Lung (tissue), 11 donors: ENCODE measurements at regions not wholly inside any gene's neighbourhood (a gene's known extent, or its start where the extent isn't known, plus 50 kb on each side); places are given as distances from the start of the nearest gene placed in this dataset.

Experiments
- ATAC-seq: fragments of 200-7000 bp; cut with Tn5 transposase; one replicate; pipeline ENCODE4 v1.9.1; 2020; ENCODE audit warnings: moderate number of reproducible peaks; ENCODE audit not compliant: insufficient read depth, low FRiP score
- DNase-seq, 3 donors: peaks; one replicate each; pipeline ENCODE4 v3.0.0-alpha.2; 2013 to 2017
- H3K27ac ChIP-seq, 2 donors: one replicate each; pipeline ENCODE4 v1.5.1; 2013; ENCODE audit warnings: mild to moderate bottlenecking in 2 of 2, moderate library complexity in 2 of 2, control low read depth in 1 of 2, inconsistent platforms in 1 of 2, low read depth in 1 of 2, low read length in 1 of 2
- H3K27me3 ChIP-seq, 3 donors: one replicate each; pipeline ENCODE4 v1.5.1; 2013; ENCODE audit warnings: low read length in 2 of 3; ENCODE audit not compliant: control insufficient read depth in 3 of 3, insufficient read depth in 3 of 3
- H3K36me3 ChIP-seq, 4 donors: one replicate each; pipeline ENCODE4 v1.5.1; 2013; ENCODE audit warnings: low read length in 4 of 4, mild to moderate bottlenecking in 1 of 4, moderate library complexity in 1 of 4; ENCODE audit not compliant: control insufficient read depth in 4 of 4, insufficient read depth in 4 of 4
- H3K4me1 ChIP-seq, 5 donors: one replicate each; pipeline ENCODE4 v1.5.1; 2013; ENCODE audit warnings: low read length in 5 of 5, mild to moderate bottlenecking in 2 of 5, moderate library complexity in 1 of 5; ENCODE audit not compliant: control insufficient read depth in 5 of 5, insufficient read depth in 5 of 5
- H3K4me3 ChIP-seq: one replicate; pipeline ENCODE4 v1.5.1; 2013; ENCODE audit warnings: mild to moderate bottlenecking, control low read depth, moderate library complexity
- H3K9ac ChIP-seq, 2 donors: one replicate each; pipeline ENCODE4 v1.5.1; 2013; ENCODE audit warnings: low read length in 2 of 2, control low read depth in 1 of 2; ENCODE audit not compliant: insufficient read depth in 1 of 2
- H3K9me3 ChIP-seq, 4 donors: one replicate each; pipeline ENCODE4 v1.5.1; 2013; ENCODE audit warnings: low read length in 3 of 4, mild to moderate bottlenecking in 1 of 4, moderate library complexity in 1 of 4; ENCODE audit not compliant: control insufficient read depth in 4 of 4, insufficient read depth in 3 of 4
- CTCF ChIP-seq: IDR thresholded peaks from 2 replicates; pipeline ENCODE4 v1.5.1; 2012; ENCODE audit warnings: mild to moderate bottlenecking; ENCODE audit errors: control extremely low read depth, extremely low read depth
- WGBS, 2 donors: extraction: QIAGEN DNeasy Blood & Tissue Kit; methylation state at CpG; one replicate each; pipeline ENCODE4 v1.1.7; 2013; 5-methylcytosine and 5-hydroxymethylcytosine counted together
- donor health status: control.
- donor health status: control.
- donor health status: Bipolar disorder and iron deficiency.
- donor health status: healthy.
- donor health status: DM: yes; HTN: yes; CAD: no.

- no peak overlapping the region for H3K9ac ChIP-seq
- 67 to 73% methylated on average over 1 of the region's 1 CpG for WGBS, 2 donors
- H3K36me3 ChIP-seq = no peaks in the 10 kb centered on the region
- no peaks in the 10 kb centered on the region for H3K27me3 ChIP-seq
- peaks cover 0 to 8% (median 0%) of the 10 kb centered on the region in 4 donors for H3K9me3 ChIP-seq
- peak in 2 of 3 donors; percentile 66 to 70 for DNase-seq
- H3K4me1 ChIP-seq = peaks cover 0 to 37% (median 5%) of the 10 kb centered on the region in 5 donors
- no peak overlapping the region for H3K4me3 ChIP-seq
- no peak overlapping the region for H3K27ac ChIP-seq
- no peak for TF ChIP-seq CTCF
- ATAC-seq = no peak
Measured at GRCh38 chr3:76820481-76820880, 219.4 kb upstream of the ROBO2 start.

GRCh38 chr3:76824658-76825240, 215.2 kb upstream of the ROBO2 start:
- H3K36me3 ChIP-seq = no peaks in the 10 kb centered on the region
- H3K27me3 ChIP-seq = no peaks in the 10 kb centered on the region
- ATAC-seq = no peak
- peaks cover 0 to 53% (median 5%) of the 10 kb centered on the region in 5 donors for H3K4me1 ChIP-seq
- no peak for TF ChIP-seq CTCF
- H3K9me3 ChIP-seq = no peaks in the 10 kb centered on the region
- no peak overlapping the region for H3K9ac ChIP-seq
- no peak for DNase-seq
- 66 to 67% methylated on average over 6 of the region's 6 CpGs for WGBS, 2 donors
- no peak overlapping the region for H3K27ac ChIP-seq
- no peak overlapping the region for H3K4me3 ChIP-seq

- TF ChIP-seq CTCF = no peak
- Histone ChIP-seq H3K27ac (no peak overlapping the region), H3K9me3 (no peaks in the 10 kb centered on the region), H3K4me3 (no peak overlapping the region), H3K36me3 (no peaks in the 10 kb centered on the region), H3K4me1 (peaks cover 0 to 36% (median 5%) of the 10 kb centered on the region in 5 donors), H3K9ac (peak overlapping the region in 1 of 2 donors; percentile 70), H3K27me3 (no peaks in the 10 kb centered on the region)
- DNase-seq (peak in 2 of 3 donors; percentile 92), ATAC-seq (no peak)
- 44 to 46% methylated on average over 5 of the region's 5 CpGs for WGBS, 2 donors
Measured at GRCh38 chr3:76826861-76827260, 213.0 kb upstream of the ROBO2 start.
